ENCODE measurements at regions not wholly inside any gene's neighbourhood (a gene's known extent, or its start where the extent isn't known, plus 50 kb on each side); places are given as distances from the start of the nearest gene placed in this dataset.
"Not testable (repeated sequence)": the region's sequence is repeated elsewhere in the genome, so short reads cannot be mapped to it uniquely, and the experiment has no call there.

DNA sequence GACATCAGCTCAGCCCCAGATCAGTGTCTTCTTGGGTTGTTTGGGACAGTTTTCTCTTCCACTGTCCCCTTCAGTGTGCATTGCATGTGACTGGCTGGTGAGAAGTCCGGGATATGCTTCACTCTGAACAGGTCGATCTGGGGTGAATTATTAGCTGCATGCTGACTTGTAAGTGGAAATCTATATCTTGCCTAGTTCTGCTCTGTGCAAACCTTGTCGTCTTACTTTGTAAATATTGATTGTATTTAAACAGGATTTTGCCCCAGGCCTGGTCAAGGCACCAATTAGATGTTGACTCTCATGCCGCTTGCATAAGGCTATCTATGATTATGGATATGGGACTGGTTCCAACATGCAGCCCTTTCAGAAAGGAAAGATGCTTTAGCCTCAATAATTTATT, 669.7 kb downstream of the TYW1 start:
- not testable (repeated sequence) for TF ChIP-seq CTCF (IDR thresholded peaks at IDR 0.05); EP300 (IDR thresholded peaks at IDR 0.05); POLR2AphosphoS5 (IDR thresholded peaks at IDR 0.05); POLR2A (IDR thresholded peaks at IDR 0.05; ENCODE audit: low read depth)

Data from esophagus muscularis mucosa (tissue), 4 donors.